H9 (cell line): ENCODE measurements at regions not wholly inside any gene's neighbourhood (a gene's known extent, or its start where the extent isn't known, plus 50 kb on each side); places are given as distances from the start of the nearest gene placed in this dataset.

Experiments used
- DNase-seq: peaks from one replicate; pipeline ENCODE4 v3.0.0-alpha.2; 2017
- H2AFZ ChIP-seq: one replicate; pipeline ENCODE4 v1.6.1; 2013; ENCODE audit warnings: mild to moderate bottlenecking, low read length, control low read depth, moderate library complexity
- H2AK5ac ChIP-seq: 2 replicates; pipeline ENCODE4 v1.6.1; 2013; ENCODE audit warnings: low read length, control low read depth, mixed read lengths; ENCODE audit not compliant: insufficient read length
- H2BK120ac ChIP-seq: one replicate; pipeline ENCODE4 v1.6.1; 2013; ENCODE audit warnings: low read depth, mild to moderate bottlenecking, low read length, control low read depth, inconsistent platforms; ENCODE audit not compliant: poor library complexity, severe bottlenecking
- H2BK12ac ChIP-seq: 2 replicates; pipeline ENCODE4 v1.6.1; 2013; ENCODE audit warnings: low read length, control low read depth, mixed read lengths, low read depth; ENCODE audit not compliant: insufficient read length
- H2BK15ac ChIP-seq: 2 replicates; pipeline ENCODE4 v1.6.1; 2013; ENCODE audit warnings: low read depth, low read length, control low read depth
- H2BK20ac ChIP-seq: one replicate; pipeline ENCODE4 v1.6.1; 2013; ENCODE audit warnings: low read depth, mild to moderate bottlenecking, low read length, control low read depth, inconsistent platforms; ENCODE audit not compliant: poor library complexity, severe bottlenecking
- H2BK5ac ChIP-seq: 2 replicates; pipeline ENCODE4 v1.6.1; 2013; ENCODE audit warnings: low read length, control low read depth, mixed read lengths; ENCODE audit not compliant: insufficient read length
- H3K14ac ChIP-seq: 2 replicates; pipeline ENCODE4 v1.6.1; 2013; ENCODE audit warnings: low read length, control low read depth; ENCODE audit not compliant: insufficient read depth
- H3K18ac ChIP-seq: 2 replicates; pipeline ENCODE4 v1.6.1; 2013; ENCODE audit warnings: low read depth, mild to moderate bottlenecking, mixed read lengths, low read length, control low read depth; ENCODE audit not compliant: insufficient read length
- H3K23ac ChIP-seq: 2 replicates; pipeline ENCODE4 v1.6.1; 2013; ENCODE audit warnings: low read length, control low read depth, mixed read lengths, low read depth; ENCODE audit not compliant: insufficient read length
- H3K23me2 ChIP-seq: 2 replicates; pipeline ENCODE4 v1.6.1; 2013; ENCODE audit warnings: low read depth, mild to moderate bottlenecking, mixed read lengths, low read length, control low read depth; ENCODE audit not compliant: insufficient read length, poor library complexity, severe bottlenecking
- H3K27ac ChIP-seq: 2 replicates; pipeline ENCODE4 v1.5.1; 2013; ENCODE audit warnings: low read length, control low read depth, mixed read lengths, low read depth; ENCODE audit not compliant: insufficient read length
- H3K27me3 ChIP-seq: 2 replicates; pipeline ENCODE4 v1.6.1; 2013; ENCODE audit warnings: low read length, control low read depth, inconsistent platforms; ENCODE audit not compliant: insufficient read depth
- H3K4ac ChIP-seq: 2 replicates; pipeline ENCODE4 v1.6.1; 2013; ENCODE audit warnings: low read depth, mild to moderate bottlenecking, control low read depth, inconsistent platforms, low read length, moderate library complexity
- H3K4me1 ChIP-seq: 2 replicates; pipeline ENCODE4 v1.6.1; 2013; ENCODE audit warnings: low read length, control low read depth, inconsistent platforms; ENCODE audit not compliant: insufficient read depth
- H3K4me2 ChIP-seq: 2 replicates; pipeline ENCODE4 v1.6.1; 2013; ENCODE audit warnings: low read length, control low read depth, mixed read lengths; ENCODE audit not compliant: insufficient read length, insufficient read depth
- H3K56ac ChIP-seq: 2 replicates; pipeline ENCODE4 v1.6.1; 2013; ENCODE audit warnings: low read depth, mild to moderate bottlenecking, mixed read lengths, low read length, control low read depth; ENCODE audit not compliant: insufficient read length
- H3K79me1 ChIP-seq: 2 replicates; pipeline ENCODE4 v1.6.1; 2013; ENCODE audit warnings: low read depth, mild to moderate bottlenecking, moderate library complexity, low read length, control low read depth, inconsistent platforms; ENCODE audit not compliant: insufficient read depth, poor library complexity, severe bottlenecking
- H3K79me2 ChIP-seq: 2 replicates; pipeline ENCODE4 v1.6.1; 2013; ENCODE audit warnings: low read length, control low read depth, inconsistent platforms; ENCODE audit not compliant: insufficient read depth
- H3K9ac ChIP-seq: 2 replicates; pipeline ENCODE4 v1.6.1; 2013; ENCODE audit warnings: low read length, control low read depth, mixed read lengths; ENCODE audit not compliant: insufficient read length; ENCODE audit errors: extremely low read depth
- H3K9me3 ChIP-seq: one replicate; pipeline ENCODE4 v1.6.1; 2013; ENCODE audit warnings: low read depth, low read length, inconsistent platforms; ENCODE audit not compliant: control insufficient read depth
- H3T11ph ChIP-seq: one replicate; pipeline ENCODE4 v1.6.1; 2013; ENCODE audit warnings: mild to moderate bottlenecking, low read length, control low read depth, inconsistent platforms
- H4K20me1 ChIP-seq: one replicate; pipeline ENCODE4 v1.6.1; 2013; ENCODE audit not compliant: control insufficient read depth, insufficient read length, insufficient read depth
- H4K5ac ChIP-seq: 2 replicates; pipeline ENCODE4 v1.6.1; 2013; ENCODE audit warnings: low read depth, mild to moderate bottlenecking, mixed read lengths, low read length, control low read depth; ENCODE audit not compliant: insufficient read length
- H4K8ac ChIP-seq: replicated peaks from 2 replicates; pipeline ENCODE4 v1.6.1; 2013; ENCODE audit warnings: low read length, control low read depth, mixed read lengths, low read depth; ENCODE audit not compliant: insufficient read length
- H4K91ac ChIP-seq: 2 replicates; pipeline ENCODE4 v1.6.1; 2013; ENCODE audit warnings: low read depth, mild to moderate bottlenecking, moderate library complexity, mixed read lengths, low read length, control low read depth; ENCODE audit not compliant: insufficient read length
- H3K27ac Mint-ChIP-seq, 3 experiments: 2 replicates in 2 of 3; 3 replicates in 1 of 3; pipeline ENCODE4 v1.8.0; 2020 to 2021; ENCODE audit warnings: mixed read lengths in 3 of 3, mild to moderate bottlenecking in 1 of 3, moderate library complexity in 1 of 3
- H3K27me3 Mint-ChIP-seq: 2 replicates; pipeline ENCODE4 v1.8.0; 2021; ENCODE audit warnings: low read depth, mild to moderate bottlenecking, moderate library complexity, mixed read lengths
- H3K36me3 Mint-ChIP-seq, 3 experiments: 2 replicates in 2 of 3; 3 replicates in 1 of 3; pipeline ENCODE4 v1.8.0; 2020 to 2021; ENCODE audit warnings: low read depth in 3 of 3, mixed read lengths in 3 of 3; ENCODE audit not compliant: insufficient read depth in 1 of 3
- H3K4me1 Mint-ChIP-seq, 2 experiments: 2 replicates each; pipeline ENCODE4 v1.8.0; 2020; ENCODE audit warnings: mixed read lengths in 2 of 2
- H3K4me3 Mint-ChIP-seq, 2 experiments: 2 replicates in 1 of 2; 3 replicates in 1 of 2; pipeline ENCODE4 v1.8.0; 2020 to 2021; ENCODE audit warnings: mild to moderate bottlenecking in 2 of 2, mixed read lengths in 2 of 2, moderate library complexity in 1 of 2
- H3K9me3 Mint-ChIP-seq, 2 experiments: 2 replicates in 1 of 2; 3 replicates in 1 of 2; pipeline ENCODE4 v1.8.0; 2020; ENCODE audit warnings: mild to moderate bottlenecking in 2 of 2, mixed read lengths in 2 of 2, moderate library complexity in 1 of 2
- WGBS: extraction: QIAGEN DNeasy Blood & Tissue Kit; methylation state at CpG from one replicate; pipeline ENCODE4 v1.1.7; 2013; ENCODE audit warnings: missing lambda C conversion rate, low lambda C conversion rate, mixed read lengths; ENCODE audit not compliant: insufficient read length; ENCODE audit errors: extremely low coverage; 5-methylcytosine and 5-hydroxymethylcytosine counted together
- TF ChIP-seq, protein P1 (sequence below): fragments of 200-600 bp; sonication (generic); conservative IDR thresholded peaks from 3 replicates; pipeline ENCODE4 v1.8.0; 2021; ENCODE audit warnings: antibody characterized with exemption, mild to moderate bottlenecking

DNA sequence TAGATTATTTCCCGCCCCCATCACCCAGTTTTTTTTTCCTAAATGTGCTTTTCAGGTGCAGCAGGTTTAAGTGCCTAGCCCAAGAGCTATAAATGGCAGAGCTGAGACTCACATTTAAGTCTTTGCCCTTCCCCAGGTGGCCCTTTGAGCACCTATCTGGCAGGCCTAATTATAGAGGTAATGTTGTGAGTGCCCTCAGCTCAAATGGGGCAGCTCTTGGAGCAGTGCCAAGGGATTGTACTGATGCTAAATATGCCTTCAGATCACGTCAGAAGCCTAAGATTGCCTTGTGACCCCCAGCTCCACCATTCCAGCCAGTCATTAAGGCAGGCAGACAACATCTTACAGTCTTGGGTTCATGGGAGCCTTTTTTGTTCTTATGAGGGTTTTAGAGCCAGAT lies 159.5 kb downstream of the RPLP1 start:
- no peaks in the 10 kb centered on the region for H3K9me3 ChIP-seq
- Mint-ChIP-seq H3K27ac (no peak overlapping the region), H3K9me3 (no peaks in the 10 kb centered on the region), H3K4me1 (peaks cover 3 to 7% of the 10 kb centered on the region in 2 experiments), H3K27me3 (no peaks in the 10 kb centered on the region; the same call in 1 of the 2 replicates), H3K36me3 (no peaks in the 10 kb centered on the region), H3K4me3 (no peak overlapping the region)
- no peak overlapping the region for H2BK5ac ChIP-seq
- H3K4ac ChIP-seq, result no peak overlapping the region
- no peak overlapping the region for H2BK12ac ChIP-seq
- WGBS, result no CpG with 5 or more reads among the region's 2 CpGs
- no peak overlapping the region for H3K56ac ChIP-seq
- H3K4me1 ChIP-seq, result no peaks in the 10 kb centered on the region
- H4K8ac ChIP-seq, result no peak overlapping the region
- no peak overlapping the region for H2BK120ac ChIP-seq
- H2BK20ac ChIP-seq, result no peak overlapping the region
- no peak overlapping the region for H3K23ac ChIP-seq
- no peaks in the 10 kb centered on the region for H3K27me3 ChIP-seq
- H2AFZ ChIP-seq, result no peak overlapping the region
- no peak overlapping the region for H2BK15ac ChIP-seq
- H4K91ac ChIP-seq, result no peak overlapping the region
- no peak overlapping the region for H4K5ac ChIP-seq
- no peak overlapping the region for H3K27ac ChIP-seq
- no peaks in the 10 kb centered on the region for H3K23me2 ChIP-seq
- H3K79me2 ChIP-seq, result no peaks in the 10 kb centered on the region
- H3K9ac ChIP-seq, result no peak overlapping the region
- TF ChIP-seq, protein P1, sequence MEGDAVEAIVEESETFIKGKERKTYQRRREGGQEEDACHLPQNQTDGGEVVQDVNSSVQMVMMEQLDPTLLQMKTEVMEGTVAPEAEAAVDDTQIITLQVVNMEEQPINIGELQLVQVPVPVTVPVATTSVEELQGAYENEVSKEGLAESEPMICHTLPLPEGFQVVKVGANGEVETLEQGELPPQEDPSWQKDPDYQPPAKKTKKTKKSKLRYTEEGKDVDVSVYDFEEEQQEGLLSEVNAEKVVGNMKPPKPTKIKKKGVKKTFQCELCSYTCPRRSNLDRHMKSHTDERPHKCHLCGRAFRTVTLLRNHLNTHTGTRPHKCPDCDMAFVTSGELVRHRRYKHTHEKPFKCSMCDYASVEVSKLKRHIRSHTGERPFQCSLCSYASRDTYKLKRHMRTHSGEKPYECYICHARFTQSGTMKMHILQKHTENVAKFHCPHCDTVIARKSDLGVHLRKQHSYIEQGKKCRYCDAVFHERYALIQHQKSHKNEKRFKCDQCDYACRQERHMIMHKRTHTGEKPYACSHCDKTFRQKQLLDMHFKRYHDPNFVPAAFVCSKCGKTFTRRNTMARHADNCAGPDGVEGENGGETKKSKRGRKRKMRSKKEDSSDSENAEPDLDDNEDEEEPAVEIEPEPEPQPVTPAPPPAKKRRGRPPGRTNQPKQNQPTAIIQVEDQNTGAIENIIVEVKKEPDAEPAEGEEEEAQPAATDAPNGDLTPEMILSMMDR, result no peak
- H2AK5ac ChIP-seq, result no peak overlapping the region
- H3K79me1 ChIP-seq, result no peaks in the 10 kb centered on the region
- no peak overlapping the region for H3T11ph ChIP-seq
- no peaks in the 10 kb centered on the region for H4K20me1 ChIP-seq
- no peak overlapping the region for H3K18ac ChIP-seq
- no peak for DNase-seq
- no peak overlapping the region for H3K14ac ChIP-seq
- no peak overlapping the region for H3K4me2 ChIP-seq
